Embryonic facial prominence (tissue), 1 donor: ENCODE measurements at regions not wholly inside any gene's neighbourhood (a gene's known extent, or its start where the extent isn't known, plus 50 kb on each side); places are given as distances from the start of the nearest gene placed in this dataset.

ENCODE experiments used
- DNase-seq: peaks from one replicate; pipeline ENCODE4 v3.0.0-alpha.2; 2016; ENCODE audit errors: extremely low spot score

- DNase-seq, result no peak
These were observed 246.9 kb upstream of the TANK start for GRCh38 chr2:160913323-160913722.

- DNase-seq, result no peak
These were observed 246.0 kb upstream of the TANK start for GRCh38 chr2:160914217-160914616.

GRCh38 chr2:160916300-160916699, 243.9 kb upstream of the TANK start:
- DNase-seq, result no peak

GRCh38 chr2:160917850-160918249, 242.4 kb upstream of the TANK start:
- no peak for DNase-seq

GRCh38 chr2:160918258-160918657, 242.0 kb upstream of the TANK start:
- no peak for DNase-seq

DNA sequence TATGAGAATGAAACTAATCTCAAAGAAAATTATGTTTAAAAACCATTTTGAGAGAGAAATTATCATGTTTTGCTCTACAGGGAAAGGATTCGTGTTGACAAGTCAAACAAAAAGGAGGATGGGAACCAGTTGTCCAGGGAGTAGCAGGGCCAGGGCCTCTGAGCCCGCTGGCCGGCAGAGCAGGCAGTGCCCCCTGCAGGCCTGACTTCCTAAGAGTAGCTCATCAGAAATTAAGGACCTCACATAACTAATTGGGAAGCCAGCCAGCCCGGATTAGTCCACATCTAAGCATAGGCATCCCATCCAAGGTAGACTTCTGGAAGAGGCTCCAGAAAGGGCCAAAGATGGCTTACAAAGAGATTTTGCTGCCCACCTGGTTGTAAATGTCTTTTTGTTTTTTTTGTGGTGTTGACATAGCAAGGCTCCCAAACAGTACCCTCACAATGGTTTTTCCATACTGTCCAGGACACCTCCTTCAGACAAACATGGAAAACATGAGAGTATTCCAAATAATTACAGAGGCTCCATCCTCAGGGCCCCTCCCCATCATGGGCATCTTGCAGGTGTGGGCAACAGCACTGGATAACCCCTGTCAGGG, 241.2 kb upstream of the TANK start:
- DNase-seq, result no peak

- no peak for DNase-seq
These were observed 240.2 kb upstream of the TANK start for GRCh38 chr2:160920061-160920460.

- peak; percentile 84 for DNase-seq
These were observed 239.4 kb upstream of the TANK start for GRCh38 chr2:160920791-160921303.

DNA sequence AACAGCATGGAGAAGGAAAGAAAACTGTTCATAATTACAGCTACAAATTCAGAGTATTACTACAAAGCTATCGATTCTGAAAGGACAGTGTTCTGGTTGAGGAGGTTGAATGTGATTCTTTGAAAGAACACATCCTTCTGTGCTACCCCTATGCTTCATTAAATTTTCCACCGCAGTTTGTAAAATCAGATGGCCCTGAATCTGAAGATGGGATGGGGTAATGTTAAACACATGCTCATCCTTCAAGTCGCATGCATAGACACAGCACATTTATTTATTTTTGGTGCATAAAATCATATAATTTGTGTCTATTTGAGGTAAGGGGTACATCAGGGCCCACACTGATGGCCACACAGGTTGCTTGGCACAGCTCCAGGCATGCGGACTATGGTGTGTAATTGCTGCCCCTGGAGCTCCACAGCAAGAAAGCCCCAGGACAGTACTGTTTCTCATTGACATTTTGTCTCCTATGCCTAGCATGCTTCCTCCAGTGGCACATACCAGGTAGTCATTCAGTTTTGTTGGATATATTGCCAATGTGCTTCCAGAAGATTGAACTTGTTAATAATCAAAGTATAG, 238.8 kb upstream of the TANK start:
- peak; percentile 45 for DNase-seq

DNA sequence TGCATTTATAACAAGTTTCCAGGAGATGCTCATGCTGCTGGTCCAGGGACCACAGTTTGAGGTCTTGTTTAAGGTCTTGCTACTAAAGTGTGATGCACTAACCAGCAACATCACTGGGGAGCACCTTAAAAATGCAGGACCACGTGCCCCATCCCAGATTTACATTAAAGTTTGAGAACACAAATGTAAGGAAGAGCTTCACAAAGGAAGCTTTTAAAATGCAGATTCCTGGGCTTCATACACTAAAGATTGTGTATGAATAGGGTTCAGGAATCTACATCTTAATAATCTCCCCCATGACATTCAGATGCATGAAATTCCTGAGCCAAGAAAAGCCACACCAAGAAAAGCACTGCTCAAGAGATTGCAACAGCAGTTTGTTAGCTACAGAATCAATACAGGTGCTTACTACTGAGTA, 235.3 kb upstream of the TANK start:
- DNase-seq, result no peak

GRCh38 chr2:160925956-160926355, 234.3 kb upstream of the TANK start:
- no peak for DNase-seq

DNA sequence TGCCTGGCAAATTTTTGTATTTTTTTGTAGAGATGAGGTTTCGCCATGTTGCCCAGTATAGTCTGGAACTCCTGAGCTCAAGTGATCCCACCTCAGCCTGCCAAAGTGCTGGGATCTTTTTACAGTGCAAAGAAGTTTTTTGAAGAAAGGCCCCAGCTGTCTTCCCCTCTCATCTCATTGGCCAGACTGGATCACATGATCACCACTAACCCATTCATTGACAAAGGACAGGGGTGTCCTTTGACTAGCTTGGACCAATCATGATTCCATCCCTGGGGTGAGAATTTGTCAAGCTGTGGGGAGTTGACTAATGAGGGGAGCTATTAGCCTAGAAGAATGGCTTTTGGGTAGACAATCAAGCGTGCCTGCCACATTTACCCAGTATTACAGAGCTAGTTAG, 232.9 kb upstream of the TANK start:
- DNase-seq, result no peak

DNA sequence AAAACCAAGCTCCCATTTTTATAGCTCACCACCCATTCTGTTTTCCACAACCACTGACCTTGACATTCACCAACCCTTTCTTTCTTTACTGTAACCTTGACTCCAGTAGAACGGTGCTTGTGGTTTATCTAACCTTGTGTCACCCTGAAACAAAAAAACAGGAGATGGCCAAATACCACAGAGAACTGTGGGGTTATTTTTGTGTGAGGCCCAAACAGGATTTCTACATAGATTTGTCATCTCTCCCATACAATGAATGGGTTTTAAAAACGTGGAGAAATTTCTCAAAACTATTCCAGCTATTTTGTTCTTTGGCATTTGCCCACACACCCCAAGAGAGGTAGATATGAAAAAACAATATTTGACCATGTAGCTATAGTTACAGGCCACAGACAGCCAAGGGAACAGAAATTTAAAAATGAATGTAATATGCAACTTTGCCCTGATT, 231.3 kb upstream of the TANK start:
- DNase-seq, result no peak

DNA sequence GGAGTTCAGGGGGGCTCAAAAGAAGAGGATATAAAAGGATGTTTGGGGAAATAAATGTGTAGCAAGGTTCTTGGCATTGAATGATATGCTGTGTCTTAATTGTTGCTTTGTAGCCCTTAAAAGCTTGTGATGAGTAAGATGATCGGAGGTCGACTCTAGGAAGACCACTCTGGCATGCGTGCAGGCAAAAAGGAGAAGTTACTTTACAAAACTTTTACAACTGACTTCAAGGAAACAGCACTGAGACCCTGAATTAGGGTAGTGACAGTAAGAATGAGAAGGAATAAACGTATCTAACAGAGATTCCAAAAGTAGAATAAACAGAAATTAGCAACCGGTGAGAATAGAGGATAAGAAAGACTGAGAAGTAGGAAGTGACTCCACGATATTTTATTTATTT, 228.7 kb upstream of the TANK start:
- DNase-seq, result no peak

DNA sequence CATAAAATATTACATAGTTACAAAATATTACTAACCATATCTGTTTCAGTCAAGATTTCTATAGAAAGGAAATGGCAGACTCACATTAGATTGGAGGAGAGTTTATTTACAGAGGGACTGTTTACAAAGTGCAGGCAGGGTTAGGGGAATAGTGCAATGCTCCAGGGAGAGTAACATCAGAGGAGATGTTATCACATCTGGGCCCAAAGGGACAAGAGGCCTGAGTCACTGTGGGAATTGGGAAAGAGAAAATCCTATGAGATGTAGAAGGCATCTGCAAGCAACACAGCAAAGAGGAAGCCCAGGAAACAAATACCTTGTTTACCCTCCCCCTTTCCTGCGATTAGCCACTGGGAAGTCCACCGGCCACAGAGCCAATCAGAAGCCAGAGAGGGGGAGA, 227.3 kb upstream of the TANK start:
- no peak for DNase-seq

DNA sequence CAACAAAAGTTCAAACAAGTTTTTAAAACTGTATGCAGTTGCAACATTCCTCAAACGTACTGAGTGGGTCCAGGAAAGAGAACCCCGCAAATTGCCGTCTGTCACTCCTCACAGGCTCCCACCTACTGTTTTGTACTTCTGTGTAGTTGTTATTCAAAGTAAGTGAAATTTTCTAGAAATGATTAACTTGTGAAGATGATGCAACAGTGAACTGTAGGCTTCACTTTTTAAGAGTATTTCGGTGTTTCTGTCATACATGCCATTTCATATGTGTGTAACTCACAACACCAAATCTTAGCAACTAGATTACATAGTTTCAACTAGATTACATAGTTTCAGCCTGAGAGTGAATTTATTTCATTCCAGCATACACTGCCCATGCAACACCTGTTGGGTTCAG, 226.0 kb upstream of the TANK start:
- no peak for DNase-seq

GRCh38 chr2:160934991-160935390, 225.2 kb upstream of the TANK start:
- no peak for DNase-seq

DNA sequence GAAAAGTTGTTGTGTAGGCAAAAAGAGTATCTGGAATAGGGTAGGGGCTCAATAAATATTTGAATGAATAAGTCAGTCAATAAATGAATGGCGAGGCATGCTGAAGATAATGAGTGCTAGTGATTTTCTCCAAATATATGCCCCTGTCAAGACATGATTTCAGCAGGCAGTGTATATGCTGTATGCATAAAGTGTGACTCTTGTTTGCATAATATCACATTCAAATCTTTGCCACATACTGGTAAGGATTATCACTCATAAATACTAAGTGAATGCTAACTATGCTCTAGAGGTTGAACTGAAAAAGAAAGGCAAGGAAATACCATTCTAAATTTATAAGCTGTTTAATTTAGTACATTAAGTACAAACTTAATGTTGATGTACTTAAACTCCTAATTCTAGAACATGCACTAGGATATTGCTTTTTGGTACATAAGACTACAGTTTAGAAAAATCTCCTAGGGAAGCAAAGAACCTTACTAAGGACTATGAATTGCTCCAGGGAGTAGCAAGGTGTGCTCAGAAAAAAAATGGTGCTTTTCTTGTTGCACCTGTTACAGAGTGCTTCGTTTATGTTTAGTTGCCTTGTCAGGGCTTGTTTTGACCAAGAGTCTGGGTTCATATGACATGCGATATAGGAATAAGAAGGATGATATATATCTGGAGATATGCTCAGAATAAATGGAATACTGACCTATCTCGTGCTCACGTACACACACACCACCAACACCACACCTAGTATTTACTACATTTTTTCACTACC, 224.0 kb upstream of the TANK start:
- no peak for DNase-seq

DNA sequence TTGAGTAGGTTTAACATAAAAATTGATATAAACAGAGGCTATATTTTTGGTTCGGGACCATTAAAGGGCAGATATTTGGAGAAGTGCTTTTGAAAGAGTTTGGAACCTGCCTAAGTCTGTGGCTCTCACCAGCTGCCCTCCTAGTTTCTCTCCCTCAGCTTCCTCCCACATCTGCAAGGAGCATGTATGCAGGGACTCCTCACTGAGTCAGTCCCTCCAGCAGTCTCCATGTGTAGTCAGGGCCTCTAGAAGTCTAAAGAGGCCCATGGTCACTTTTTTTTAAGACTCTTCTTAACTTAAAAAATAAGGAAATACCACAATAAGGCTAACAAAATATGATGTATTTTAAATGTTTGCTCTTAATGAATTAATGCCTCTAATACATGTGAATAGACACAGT, 220.0 kb upstream of the TANK start:
- DNase-seq, result no peak

DNA sequence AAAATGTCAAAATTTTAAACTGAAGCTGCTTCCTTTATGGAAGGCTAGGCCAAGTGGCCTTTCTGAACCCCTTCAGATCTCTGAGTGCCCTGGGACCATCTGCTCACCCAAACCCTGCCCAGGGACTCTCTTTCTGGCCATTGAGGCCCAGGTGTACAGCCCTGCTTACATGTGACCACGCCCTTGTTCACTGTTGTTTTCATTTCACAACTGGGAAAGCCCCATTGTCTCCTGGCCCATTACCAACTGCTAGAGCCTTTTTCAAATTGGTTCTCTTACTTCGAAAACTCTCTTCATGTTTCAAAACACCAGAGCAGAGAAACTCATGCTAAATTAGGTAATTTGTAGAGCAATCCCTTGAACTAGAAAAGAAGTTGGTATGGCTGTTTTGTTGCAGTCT, 219.5 kb upstream of the TANK start:
- DNase-seq, result no peak

DNA sequence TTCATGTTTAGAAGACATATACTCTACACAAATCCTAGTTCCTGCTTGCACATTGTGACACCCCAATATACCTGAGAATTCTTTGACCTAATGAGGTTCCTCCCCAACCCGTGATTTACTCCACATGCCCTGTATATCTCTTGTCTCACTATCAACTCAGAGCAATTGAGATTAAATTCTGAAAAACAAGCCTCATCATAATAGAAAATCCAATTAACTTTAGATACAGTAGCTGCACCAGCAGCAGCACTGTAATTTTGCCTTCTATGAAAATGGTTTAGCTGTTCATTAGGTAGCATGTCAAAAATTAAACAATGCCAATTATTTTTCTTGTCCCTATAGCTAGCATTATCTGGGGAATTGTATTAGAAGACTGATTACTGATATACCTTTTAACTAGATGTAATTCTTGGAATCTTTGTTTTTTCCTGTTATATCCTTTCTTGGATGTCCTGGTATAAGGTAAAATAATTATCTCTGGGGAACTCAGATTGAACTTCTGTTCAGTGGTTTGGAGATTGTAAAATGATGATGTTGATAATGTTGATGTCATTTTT, 218.9 kb upstream of the TANK start:
- DNase-seq, result no peak

GRCh38 chr2:160942476-160943142, 217.6 kb upstream of the TANK start:
- no peak for DNase-seq
